ENCODE measurements at regions not wholly inside any gene's neighbourhood (a gene's known extent, or its start where the extent isn't known, plus 50 kb on each side); places are given as distances from the start of the nearest gene placed in this dataset.

GRCh38 chr3:43783987-43784639 lies 93.4 kb downstream of the ABHD5 start:
- no peak for DNase-seq

GRCh38 chr3:43784640-43785011 lies 93.9 kb downstream of the ABHD5 start:
- DNase-seq: no peak

- no peak for DNase-seq
These were observed 94.8 kb downstream of the ABHD5 start for GRCh38 chr3:43785551-43785950.

DNA sequence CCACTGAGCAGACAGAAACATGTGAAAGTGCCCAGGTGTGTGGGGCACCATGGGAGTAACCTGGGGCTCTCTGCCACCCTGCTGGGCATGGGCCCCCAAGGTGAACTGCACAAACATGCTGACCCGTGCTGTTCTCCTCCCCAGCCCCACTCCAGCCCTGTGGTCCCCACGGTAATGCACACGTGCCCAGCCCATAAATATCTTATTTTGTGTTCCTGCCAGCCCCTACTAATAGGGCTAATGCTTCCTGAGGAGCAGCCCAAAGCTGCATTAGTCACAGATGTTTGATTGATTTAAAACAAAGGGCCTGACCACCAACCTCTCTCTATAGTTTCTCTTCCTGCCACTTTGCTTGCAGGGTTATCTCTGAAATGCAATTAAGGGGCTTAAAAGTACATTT lies 95.4 kb downstream of the ABHD5 start:
- DNase-seq: no peak

GRCh38 chr3:43786526-43787305 lies 96.0 kb downstream of the ABHD5 start:
- no peak for DNase-seq

GRCh38 chr3:43787330-43787729 lies 96.6 kb downstream of the ABHD5 start:
- DNase-seq: no peak

- DNase-seq: no peak
These were observed 98.3 kb downstream of the ABHD5 start for GRCh38 chr3:43789028-43789427.

GRCh38 chr3:43790060-43790459 lies 99.3 kb downstream of the ABHD5 start:
- DNase-seq: no peak

DNA sequence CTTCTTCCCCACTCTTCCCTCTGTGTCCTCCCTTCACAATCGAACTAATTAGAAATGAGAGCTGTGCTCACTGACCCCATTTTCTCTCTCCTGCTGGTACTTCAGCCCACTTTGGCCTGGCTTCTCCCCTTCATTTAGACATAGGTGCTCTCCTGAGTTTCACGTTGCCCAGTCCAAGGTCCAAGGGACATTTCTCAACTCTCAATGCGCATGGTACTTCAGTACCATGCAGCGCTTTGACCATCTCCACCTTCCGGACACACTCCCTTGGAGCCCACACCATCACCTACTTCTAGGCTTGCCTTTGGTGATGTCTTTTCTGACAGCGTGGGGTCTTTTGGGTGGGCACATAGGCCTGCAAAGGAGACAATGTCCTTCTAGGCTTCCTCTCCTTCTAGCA lies 99.7 kb downstream of the ABHD5 start:
- no peak for DNase-seq

- DNase-seq: no peak
These were observed 100.5 kb downstream of the ABHD5 start for GRCh38 chr3:43791246-43791645.

GRCh38 chr3:43792904-43793303 lies 102.2 kb downstream of the ABHD5 start:
- DNase-seq: no peak

GRCh38 chr3:43793648-43794372 lies 103.1 kb downstream of the ABHD5 start:
- no peak for DNase-seq

- no peak for DNase-seq
These were observed 104.0 kb downstream of the ABHD5 start for GRCh38 chr3:43794776-43795175.

DNA sequence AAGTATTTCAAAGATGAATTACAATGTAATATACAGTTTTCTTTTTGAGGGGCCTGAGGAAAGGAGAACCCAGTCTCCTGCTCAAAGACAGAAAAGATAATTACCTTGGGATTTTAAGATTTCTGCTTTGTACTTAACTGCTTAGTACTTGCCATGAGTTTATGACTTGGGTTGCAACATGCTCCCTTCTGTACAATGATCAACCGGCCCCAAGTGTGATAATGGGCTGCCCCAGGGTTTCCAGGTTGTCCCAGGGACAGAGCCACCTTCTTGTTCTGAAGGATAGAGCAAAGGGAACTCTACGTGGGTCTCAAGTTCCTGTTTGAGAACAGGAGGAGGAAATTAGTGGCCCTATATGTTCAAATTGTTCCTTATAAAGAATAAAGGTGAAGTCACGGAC lies 104.8 kb downstream of the ABHD5 start:
- DNase-seq: no peak

- no peak for DNase-seq
These were observed 105.4 kb downstream of the ABHD5 start for GRCh38 chr3:43796041-43796596.

DNA sequence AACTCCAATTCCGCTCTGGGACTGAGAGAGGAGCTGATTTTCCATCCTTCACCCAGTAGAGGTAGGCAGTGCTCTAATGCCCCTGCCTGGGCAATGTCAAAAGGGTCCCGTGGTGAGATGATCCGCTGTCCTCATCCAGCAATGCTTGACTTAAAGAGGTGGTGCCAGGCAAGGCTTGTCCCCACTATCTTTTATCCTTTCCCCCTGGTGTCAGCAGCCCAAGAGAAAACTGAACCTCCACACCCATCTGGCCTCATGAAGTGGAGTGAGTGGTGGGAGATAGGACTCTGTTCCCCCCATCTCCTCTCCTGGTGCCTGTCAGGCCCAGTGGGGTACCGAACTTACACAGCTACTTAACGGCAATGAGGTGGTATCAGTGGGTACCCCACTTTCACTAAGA lies 107.1 kb downstream of the ABHD5 start:
- no peak for DNase-seq

DNA sequence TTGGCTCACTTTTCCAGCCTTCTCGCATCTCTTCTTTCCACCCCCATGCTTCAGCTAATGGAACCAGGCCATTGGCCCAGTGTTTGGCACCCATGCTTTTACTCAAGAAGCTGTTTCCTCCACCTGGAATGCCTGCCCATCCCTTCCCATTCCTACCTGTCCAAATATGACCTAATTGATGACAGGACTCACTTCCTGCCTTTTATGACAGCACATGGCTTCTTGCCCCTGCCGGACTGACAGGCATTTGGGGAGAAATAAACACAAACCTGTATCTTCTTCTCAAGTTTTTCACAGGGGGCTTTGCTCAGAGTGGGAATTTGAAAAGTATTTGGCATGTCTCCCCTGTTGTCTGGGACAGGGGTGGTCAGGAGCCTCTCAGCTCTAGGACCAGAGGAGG lies 120.1 kb downstream of the ABHD5 start:
- DNase-seq: no peak

DNA sequence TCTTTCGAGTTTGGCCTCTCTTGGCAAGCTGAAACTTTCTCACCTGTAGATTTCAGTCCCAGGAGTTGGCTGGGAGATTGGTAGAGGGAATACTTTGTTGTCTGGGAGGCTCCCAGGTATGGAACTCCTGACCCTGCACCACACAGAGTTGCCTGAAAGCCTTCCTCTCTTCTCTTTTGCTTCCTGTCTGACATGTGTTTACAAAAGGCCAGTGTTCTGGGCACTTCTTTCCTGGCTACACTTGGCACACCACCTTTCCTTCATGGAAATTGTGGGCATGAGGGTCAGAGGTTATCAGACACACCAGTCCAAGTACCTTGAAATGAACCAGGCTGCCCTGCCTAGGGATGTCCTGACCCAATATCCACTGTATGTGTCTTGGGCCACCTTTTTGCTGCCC lies 123.7 kb downstream of the ABHD5 start:
- no peak for DNase-seq

GRCh38 chr3:43816372-43816771 lies 125.6 kb downstream of the ABHD5 start:
- DNase-seq: no peak

DNA sequence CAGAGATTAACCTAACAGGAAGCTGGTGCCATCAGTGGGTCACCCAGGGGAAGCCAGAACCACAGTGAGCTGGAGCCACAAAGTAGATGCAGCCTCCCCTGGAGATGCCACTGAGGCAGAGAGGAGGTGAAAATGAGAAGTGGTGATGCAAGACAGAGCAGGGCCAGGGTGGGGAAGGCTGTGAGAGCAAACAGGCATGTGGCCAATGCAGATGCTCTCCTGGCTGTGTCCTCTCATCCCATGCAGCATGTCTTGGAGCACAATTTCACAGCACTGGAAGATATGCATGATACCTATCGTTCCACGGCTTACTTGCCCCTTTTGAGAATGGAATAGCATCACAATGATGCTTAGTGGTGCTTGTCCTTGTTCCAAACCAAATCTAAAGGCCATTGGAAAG lies 126.3 kb downstream of the ABHD5 start:
- no peak for DNase-seq

- no peak for DNase-seq
These were observed 127.1 kb downstream of the ABHD5 start for GRCh38 chr3:43817825-43818224.

DNA sequence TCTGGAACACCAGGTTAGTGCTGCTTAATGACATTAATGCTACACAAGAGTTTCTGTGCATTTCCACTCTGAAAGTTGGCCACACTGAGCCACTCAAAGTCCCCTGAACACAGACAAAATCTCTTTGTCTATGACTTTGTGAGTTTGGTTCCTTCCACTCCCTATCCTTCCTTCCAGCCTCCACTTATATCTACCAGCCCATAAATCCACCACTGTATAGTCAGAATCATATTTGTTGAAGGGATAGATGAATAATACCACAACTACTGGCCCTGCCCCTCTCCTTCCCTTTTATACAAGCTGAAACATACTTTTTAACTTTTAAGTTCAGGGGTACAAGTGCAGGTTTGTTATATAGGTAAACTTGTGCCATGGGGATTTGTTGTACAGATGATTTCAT lies 127.5 kb downstream of the ABHD5 start:
- DNase-seq: no peak

- no peak for DNase-seq
These were observed 147.4 kb downstream of the ABHD5 start for GRCh38 chr3:43838009-43838758.

All from NCI-H1092 treated with DMSO at 0.1 percent for 48 hours (cell line).